PC-9 (cell line): ENCODE measurements at regions not wholly inside any gene's neighbourhood (a gene's known extent, or its start where the extent isn't known, plus 50 kb on each side); places are given as distances from the start of the nearest gene placed in this dataset.

ENCODE experiments used
- BruUV-seq: library from RNA; stranded (reverse); fragments of 400-500 nt; replicated peaks from 2 replicates; lab custom pipeline; 2021; lab: Mats Ljungman, UMichigan
- CTCF ChIA-PET: fragments of 300-600 bp; sonication (Branson Sonifier 250); formaldehyde crosslinking; loops from one replicate; lab custom pipeline; 2022; ENCODE audit warnings: antibody characterized with exemption; lab: Charles Lee
- POLR2A ChIA-PET: fragments of 300-600 bp; sonication (Branson Sonifier 250); formaldehyde crosslinking; loops from one replicate; lab custom pipeline; 2022; ENCODE audit warnings: antibody characterized with exemption; ENCODE audit not compliant: unreplicated experiment; lab: Charles Lee
- DNase-seq, 2 experiments: peaks; one replicate each; pipeline versions ENCODE4 v3.0.0 to v3.0.0-alpha.2; 2015 to 2022; ENCODE audit warnings: mixed read lengths in 1 of 2
- H2AFZ ChIP-seq: fragments of 200-600 bp; sonication (generic); 2 replicates; pipeline ENCODE4 v1.8.1; 2017; ENCODE audit warnings: antibody characterized with exemption
- H3F3A ChIP-seq: fragments of 200-600 bp; sonication (generic); 2 replicates; pipeline ENCODE4 v1.8.1; 2017; ENCODE audit warnings: antibody characterized with exemption, mild to moderate bottlenecking, low read depth; ENCODE audit not compliant: insufficient read depth
- H3K27ac ChIP-seq: fragments of 200-600 bp; sonication (generic); 2 replicates; pipeline ENCODE4 v1.6.1; 2016; ENCODE audit warnings: mixed run types
- H3K27me3 ChIP-seq: fragments of 200-600 bp; sonication (generic); 2 replicates; pipeline ENCODE4 v1.6.1; 2016; ENCODE audit warnings: low read depth, mixed run types; ENCODE audit not compliant: insufficient read depth
- H3K36me3 ChIP-seq: fragments of 200-600 bp; sonication (generic); 2 replicates; pipeline ENCODE4 v1.6.1; 2016; ENCODE audit warnings: low read depth, mixed run types
- H3K4me1 ChIP-seq: fragments of 200-600 bp; sonication (generic); replicated peaks from 2 replicates; pipeline ENCODE4 v1.6.1; 2016; ENCODE audit warnings: mixed run types; ENCODE audit not compliant: insufficient read depth
- H3K4me2 ChIP-seq: fragments of 200-600 bp; sonication (generic); 2 replicates; pipeline ENCODE4 v1.6.1; 2017; ENCODE audit warnings: mixed run types
- H3K4me3 ChIP-seq: fragments of 200-600 bp; sonication (generic); 2 replicates; pipeline ENCODE4 v1.6.1; 2016; ENCODE audit warnings: mixed run types
- H3K79me2 ChIP-seq: fragments of 200-600 bp; sonication (generic); 2 replicates; pipeline ENCODE4 v1.6.1; 2017; ENCODE audit warnings: low read depth, mixed run types
- H3K9me2 ChIP-seq: fragments of 200-600 bp; sonication (generic); 2 replicates; pipeline ENCODE4 v1.8.1; 2017; ENCODE audit warnings: mild to moderate bottlenecking; ENCODE audit not compliant: insufficient read depth
- H3K9me3 ChIP-seq: fragments of 200-600 bp; sonication (generic); 2 replicates; pipeline ENCODE4 v1.8.1; 2016; ENCODE audit warnings: low read depth; ENCODE audit not compliant: insufficient read depth
- H4K20me1 ChIP-seq: fragments of 200-600 bp; sonication (generic); 2 replicates; pipeline ENCODE4 v1.8.1; 2017; ENCODE audit not compliant: insufficient read depth
- EZH2 ChIP-seq: fragments of 200-600 bp; sonication (generic); IDR thresholded peaks from 2 replicates; pipeline ENCODE4 v1.8.0; 2017; ENCODE audit warnings: antibody characterized with exemption, low read depth
- intact Hi-C: fragments of 100-400 bp; cut with micrococcal nuclease; formaldehyde crosslinking; loops from one replicate; pipeline ENCODE4 v1.10.0; 2022; ENCODE audit not compliant: unreplicated experiment
- TF ChIP-seq, protein P1 (sequence below): fragments of 200-600 bp; sonication (generic); conservative IDR thresholded peaks from 2 replicates; pipeline ENCODE4 v1.6.1; 2017; ENCODE audit warnings: mixed run types, antibody characterized with exemption, mild to moderate bottlenecking, moderate library complexity

DNA sequence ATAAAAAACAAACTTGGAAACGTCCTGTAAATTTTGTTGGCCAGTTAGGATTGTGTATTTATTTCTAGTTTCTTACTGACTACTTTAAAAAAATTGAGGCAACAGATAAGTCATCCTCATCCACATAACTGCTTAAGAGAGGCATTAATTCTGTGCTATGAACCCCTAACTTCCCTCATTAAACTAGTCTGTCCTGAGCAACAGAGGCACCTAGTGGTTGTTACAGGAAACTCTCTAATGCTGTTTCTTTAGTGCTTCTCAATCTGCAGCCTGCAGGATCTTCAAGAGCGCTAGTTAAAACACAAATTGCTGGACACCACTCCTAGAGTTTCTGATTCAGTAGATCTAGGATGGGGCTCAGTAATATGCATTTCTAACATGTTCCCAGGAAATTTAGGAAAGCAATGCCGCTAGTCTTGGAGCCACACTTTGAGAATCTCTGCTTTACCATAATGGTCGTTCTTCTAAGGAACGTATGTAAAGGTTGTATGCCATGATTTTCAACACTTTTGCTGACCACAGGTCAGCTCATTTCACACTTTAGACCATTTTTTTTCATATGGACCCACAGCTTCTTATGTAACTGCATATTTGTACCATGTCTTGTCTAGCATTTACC lies 410.1 kb upstream of the SMARCA2 start:
- no peak for DNase-seq
- H3K4me1 ChIP-seq = no peaks in the 10 kb centered on the region
- no peaks in the 10 kb centered on the region for H3K9me2 ChIP-seq
- intact Hi-C loops = loop anchor here (10.0 kb wide), 1 partner anchor 590 kb away; no protein-coding TSS in a partner anchor
- CTCF ChIA-PET = no interaction called here
- H4K20me1 ChIP-seq = no peaks in the 10 kb centered on the region
- no peak overlapping the region for H2AFZ ChIP-seq
- H3K27me3 ChIP-seq = no peaks in the 10 kb centered on the region
- no peak overlapping the region for H3K4me3 ChIP-seq
- TF ChIP-seq, protein P1, sequence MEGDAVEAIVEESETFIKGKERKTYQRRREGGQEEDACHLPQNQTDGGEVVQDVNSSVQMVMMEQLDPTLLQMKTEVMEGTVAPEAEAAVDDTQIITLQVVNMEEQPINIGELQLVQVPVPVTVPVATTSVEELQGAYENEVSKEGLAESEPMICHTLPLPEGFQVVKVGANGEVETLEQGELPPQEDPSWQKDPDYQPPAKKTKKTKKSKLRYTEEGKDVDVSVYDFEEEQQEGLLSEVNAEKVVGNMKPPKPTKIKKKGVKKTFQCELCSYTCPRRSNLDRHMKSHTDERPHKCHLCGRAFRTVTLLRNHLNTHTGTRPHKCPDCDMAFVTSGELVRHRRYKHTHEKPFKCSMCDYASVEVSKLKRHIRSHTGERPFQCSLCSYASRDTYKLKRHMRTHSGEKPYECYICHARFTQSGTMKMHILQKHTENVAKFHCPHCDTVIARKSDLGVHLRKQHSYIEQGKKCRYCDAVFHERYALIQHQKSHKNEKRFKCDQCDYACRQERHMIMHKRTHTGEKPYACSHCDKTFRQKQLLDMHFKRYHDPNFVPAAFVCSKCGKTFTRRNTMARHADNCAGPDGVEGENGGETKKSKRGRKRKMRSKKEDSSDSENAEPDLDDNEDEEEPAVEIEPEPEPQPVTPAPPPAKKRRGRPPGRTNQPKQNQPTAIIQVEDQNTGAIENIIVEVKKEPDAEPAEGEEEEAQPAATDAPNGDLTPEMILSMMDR = peak; percentile 54
- TF ChIP-seq EZH2 = no peak
- H3F3A ChIP-seq = no peaks in the 10 kb centered on the region
- H3K36me3 ChIP-seq = no peaks in the 10 kb centered on the region
- H3K27ac ChIP-seq = no peak overlapping the region
- H3K79me2 ChIP-seq = no peaks in the 10 kb centered on the region
- no peak overlapping the region for H3K4me2 ChIP-seq
- H3K9me3 ChIP-seq = no peaks in the 10 kb centered on the region
- POLR2A ChIA-PET = no interaction called here
- no TSS peak for BruUV-seq

DNA sequence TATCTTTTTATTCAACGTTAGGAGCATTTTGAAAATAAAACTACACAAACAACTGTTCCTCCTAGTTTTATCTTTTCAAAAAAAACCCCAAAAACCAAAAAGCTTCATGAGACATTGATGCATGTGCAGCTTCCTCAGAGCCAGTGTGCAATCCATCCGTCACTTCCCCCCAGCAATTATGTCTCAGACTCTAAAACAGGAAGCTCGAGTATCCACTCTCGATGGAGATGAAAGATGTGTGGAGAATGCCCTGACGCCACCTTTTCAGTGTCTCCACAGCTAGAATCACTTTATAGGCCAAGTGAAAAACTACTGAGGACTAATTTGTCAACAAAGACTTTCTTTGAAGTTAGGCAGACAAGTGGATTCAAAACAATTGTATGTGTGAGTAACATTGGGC lies 408.9 kb upstream of the SMARCA2 start:
- no peaks in the 10 kb centered on the region for H3K4me1 ChIP-seq
- no peak overlapping the region for H3K27ac ChIP-seq
- H4K20me1 ChIP-seq = no peaks in the 10 kb centered on the region
- DNase-seq = no peak
- H3K27me3 ChIP-seq = no peaks in the 10 kb centered on the region
- no peaks in the 10 kb centered on the region for H3K9me3 ChIP-seq
- ChIA-PET POLR2A (no interaction called here), CTCF (no interaction called here)
- H3K36me3 ChIP-seq = no peaks in the 10 kb centered on the region
- BruUV-seq = no TSS peak
- no peaks in the 10 kb centered on the region for H3K79me2 ChIP-seq
- no peaks in the 10 kb centered on the region for H3F3A ChIP-seq
- no peak overlapping the region for H3K4me2 ChIP-seq
- H3K9me2 ChIP-seq = no peaks in the 10 kb centered on the region
- H2AFZ ChIP-seq = no peak overlapping the region
- intact Hi-C loops = loop anchor here (10.0 kb wide), 1 partner anchor 591 kb away; no protein-coding TSS in a partner anchor
- TF ChIP-seq, protein P1 = no peak
- no peak for TF ChIP-seq EZH2
- no peak overlapping the region for H3K4me3 ChIP-seq

DNA sequence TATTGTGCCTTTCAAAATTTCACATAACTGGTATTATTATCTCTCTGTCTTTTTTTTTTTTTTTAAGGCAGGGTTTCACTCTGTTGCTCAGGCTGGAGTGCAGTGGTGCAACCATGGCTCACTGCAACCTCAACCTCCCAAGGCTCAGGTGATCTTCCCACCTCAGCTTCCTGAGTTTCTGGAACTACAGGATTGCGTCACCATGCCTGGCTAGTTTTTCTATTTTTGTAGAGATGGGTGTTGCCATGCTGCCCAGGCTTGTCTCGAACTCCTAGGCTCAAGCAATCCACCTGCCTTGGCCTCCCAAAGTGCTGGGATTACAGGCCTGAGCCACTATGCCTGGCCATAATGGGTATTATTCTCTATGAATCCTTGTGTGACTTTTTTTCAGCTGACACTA lies 402.3 kb upstream of the SMARCA2 start:
- no peak for TF ChIP-seq EZH2
- TF ChIP-seq, protein P1 = no peak
- intact Hi-C loops = no loop called here
- H3K9me2 ChIP-seq = no peaks in the 10 kb centered on the region
- no peaks in the 10 kb centered on the region for H3K79me2 ChIP-seq
- H2AFZ ChIP-seq = no peak overlapping the region
- no peak overlapping the region for H3K27ac ChIP-seq
- H3K4me3 ChIP-seq = no peak overlapping the region
- ChIA-PET POLR2A (no interaction called here), CTCF (no interaction called here)
- no peaks in the 10 kb centered on the region for H3K4me1 ChIP-seq
- H4K20me1 ChIP-seq = no peaks in the 10 kb centered on the region
- no peaks in the 10 kb centered on the region for H3K36me3 ChIP-seq
- H3K9me3 ChIP-seq = no peaks in the 10 kb centered on the region
- no peak for DNase-seq
- H3K4me2 ChIP-seq = no peak overlapping the region
- no peaks in the 10 kb centered on the region for H3F3A ChIP-seq
- H3K27me3 ChIP-seq = no peaks in the 10 kb centered on the region
- no TSS peak for BruUV-seq
